GM19328 (cell line): ENCODE measurements at regions not wholly inside any gene's neighbourhood (a gene's known extent, or its start where the extent isn't known, plus 50 kb on each side); places are given as distances from the start of the nearest gene placed in this dataset.
"Not testable (repeated sequence)": the region's sequence is repeated elsewhere in the genome, so short reads cannot be mapped to it uniquely, and the experiment has no call there.

Experiments used
- ATAC-seq: cut with Tn5 transposase; IDR thresholded peaks from one replicate; pipeline ENCODE4 v1.9.1; 2021; ENCODE audit warnings: mild to moderate bottlenecking, moderate library complexity; ENCODE audit not compliant: unreplicated experiment

- no peak for ATAC-seq
Observed at GRCh38 chr12:131213896-131214442, 260.3 kb downstream of the ADGRD1 start.

DNA sequence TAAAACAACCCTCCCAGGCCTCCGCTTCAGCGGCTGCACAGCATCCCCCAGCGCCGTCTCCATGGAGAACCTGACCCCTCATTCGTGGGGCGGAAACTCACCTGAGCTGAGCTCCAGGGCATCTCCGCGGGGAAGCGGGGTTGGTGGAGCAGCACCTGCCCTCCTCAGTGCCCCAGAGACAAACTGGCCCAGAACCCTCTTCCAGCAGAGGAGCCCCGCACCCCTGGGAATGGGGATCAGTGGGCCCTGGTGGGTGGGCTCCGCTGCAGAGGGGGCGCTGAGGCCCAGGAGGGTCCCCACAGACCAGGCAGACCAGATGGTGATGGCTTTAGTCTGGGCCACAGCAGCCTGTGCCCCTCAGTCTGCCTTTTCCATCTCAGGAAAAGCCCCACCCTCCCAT, 261.2 kb downstream of the ADGRD1 start:
- not testable (repeated sequence) for ATAC-seq

- ATAC-seq = not testable (repeated sequence)
Observed at GRCh38 chr12:131216587-131216986, 262.9 kb downstream of the ADGRD1 start.

DNA sequence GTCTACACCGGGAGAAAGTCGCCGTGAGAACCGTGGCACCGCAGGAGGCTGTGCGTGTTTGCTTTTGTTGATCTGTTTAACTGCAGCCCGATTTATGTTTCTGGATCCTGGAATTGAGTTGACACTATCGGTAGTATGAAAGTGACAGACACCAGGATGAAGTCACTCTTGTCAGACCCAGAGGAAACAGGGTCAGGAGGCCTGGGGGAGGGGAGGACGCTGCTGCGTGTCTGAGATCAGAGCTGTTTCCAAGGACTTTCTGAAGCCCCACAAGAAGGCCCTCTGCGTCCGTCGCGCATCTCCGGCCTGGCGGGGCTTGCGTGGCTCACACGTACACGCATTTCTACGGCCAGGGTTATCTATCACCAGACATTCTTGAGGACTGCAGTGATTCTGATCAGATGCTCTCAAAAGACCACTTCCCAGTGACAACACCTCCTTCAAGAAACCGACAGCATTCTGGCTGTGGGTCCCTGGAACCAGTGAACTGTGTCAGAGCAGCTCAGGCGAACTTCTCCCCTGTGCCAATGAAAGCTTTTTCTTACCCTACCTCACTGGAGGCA, 263.4 kb downstream of the ADGRD1 start:
- no peak for ATAC-seq

DNA sequence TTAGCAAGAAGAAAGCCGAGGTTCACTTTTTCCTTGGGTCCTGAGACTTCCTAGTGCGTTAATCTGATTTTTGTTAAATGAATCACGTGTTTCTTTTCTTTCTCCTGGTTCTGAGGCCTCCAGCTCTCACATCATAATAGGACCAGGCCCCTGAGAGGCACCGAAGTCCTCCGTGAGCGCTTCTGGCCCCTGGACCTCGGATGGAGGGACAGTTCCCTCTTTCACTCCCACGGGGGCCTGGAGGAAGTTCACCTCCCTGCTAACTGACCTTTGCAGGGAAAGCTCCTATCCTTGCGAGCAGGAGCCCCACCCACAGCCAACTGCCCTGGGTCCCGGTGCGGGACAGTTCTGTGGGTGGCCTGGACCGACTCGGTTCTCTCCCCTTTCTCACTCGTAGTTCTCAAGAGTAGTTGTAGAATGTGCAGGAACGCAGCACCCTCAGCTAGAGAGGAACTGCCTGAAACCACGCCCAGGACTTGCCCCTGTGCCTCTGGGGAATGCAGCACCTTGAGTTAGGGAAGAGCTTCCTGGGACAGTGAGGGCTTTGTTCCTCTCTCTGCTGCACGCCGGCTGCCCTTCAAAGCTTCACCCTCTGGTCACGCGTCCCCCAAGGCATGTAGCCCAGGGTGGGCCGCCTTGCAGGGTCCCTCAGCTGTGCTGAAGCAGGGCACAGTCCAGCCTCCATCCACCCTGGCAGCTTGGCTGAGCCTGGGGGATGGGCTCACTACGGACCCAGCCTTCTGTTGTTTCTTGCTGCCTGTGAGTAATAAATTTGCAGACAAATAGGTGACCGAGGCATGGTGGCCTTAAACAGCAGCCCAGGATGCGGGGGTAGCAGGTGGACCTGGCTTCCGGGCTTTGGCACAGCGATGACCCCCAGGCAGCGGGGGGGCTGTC, 264.6 kb downstream of the ADGRD1 start:
- no peak for ATAC-seq

GRCh38 chr12:131218923-131219669, 265.4 kb downstream of the ADGRD1 start:
- no peak for ATAC-seq

- no peak for ATAC-seq
Observed at GRCh38 chr12:131219670-131220330, 266.1 kb downstream of the ADGRD1 start.

- ATAC-seq = no peak
Observed at GRCh38 chr12:131220331-131220685, 266.6 kb downstream of the ADGRD1 start.

GRCh38 chr12:131221061-131221956, 267.6 kb downstream of the ADGRD1 start:
- no peak for ATAC-seq

- ATAC-seq = no peak
Observed at GRCh38 chr12:131221957-131222328, 268.2 kb downstream of the ADGRD1 start.

DNA sequence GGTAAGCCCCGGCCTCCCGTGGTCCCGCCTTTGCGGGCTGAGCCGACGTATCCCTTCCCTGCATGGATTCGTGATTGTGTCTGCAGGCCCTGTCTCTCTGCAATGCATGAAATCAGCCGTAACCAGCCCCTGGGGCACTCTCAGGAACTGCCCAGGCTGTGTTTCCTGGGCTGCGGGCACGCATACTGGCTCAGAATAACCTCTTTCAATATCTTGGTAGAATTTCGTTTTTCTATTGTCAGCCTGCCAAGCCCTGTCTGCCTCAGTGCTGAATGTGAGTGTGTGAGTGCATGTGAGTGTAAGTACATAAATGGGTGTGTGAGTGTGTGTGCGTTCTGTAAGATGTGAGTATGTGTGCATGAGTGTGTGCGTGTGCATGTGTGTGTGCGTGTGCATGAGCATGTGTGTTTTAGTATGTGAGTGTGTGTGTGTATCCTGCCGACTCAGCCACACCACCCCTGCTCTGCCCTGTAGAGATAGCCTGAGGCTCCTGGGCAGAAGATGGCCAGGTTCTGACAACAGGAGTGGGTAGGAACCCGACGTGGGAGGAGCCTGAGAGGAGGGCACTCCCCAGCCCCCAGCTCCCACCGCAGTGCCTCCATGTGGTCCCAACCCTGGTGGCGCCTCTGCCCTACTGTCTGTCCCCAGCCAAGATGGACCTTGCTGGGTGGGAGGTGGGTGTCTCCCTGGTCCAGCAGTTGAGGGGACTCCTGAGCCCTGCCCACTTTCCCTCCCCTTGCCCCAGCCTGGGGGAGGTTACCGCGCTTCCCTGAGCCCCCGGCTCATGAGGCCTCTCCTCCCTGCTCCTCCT, 268.8 kb downstream of the ADGRD1 start:
- ATAC-seq = no peak

- no peak for ATAC-seq
Observed at GRCh38 chr12:131223171-131223761, 269.6 kb downstream of the ADGRD1 start.

- no peak for ATAC-seq
Observed at GRCh38 chr12:131223791-131224225, 270.1 kb downstream of the ADGRD1 start.

DNA sequence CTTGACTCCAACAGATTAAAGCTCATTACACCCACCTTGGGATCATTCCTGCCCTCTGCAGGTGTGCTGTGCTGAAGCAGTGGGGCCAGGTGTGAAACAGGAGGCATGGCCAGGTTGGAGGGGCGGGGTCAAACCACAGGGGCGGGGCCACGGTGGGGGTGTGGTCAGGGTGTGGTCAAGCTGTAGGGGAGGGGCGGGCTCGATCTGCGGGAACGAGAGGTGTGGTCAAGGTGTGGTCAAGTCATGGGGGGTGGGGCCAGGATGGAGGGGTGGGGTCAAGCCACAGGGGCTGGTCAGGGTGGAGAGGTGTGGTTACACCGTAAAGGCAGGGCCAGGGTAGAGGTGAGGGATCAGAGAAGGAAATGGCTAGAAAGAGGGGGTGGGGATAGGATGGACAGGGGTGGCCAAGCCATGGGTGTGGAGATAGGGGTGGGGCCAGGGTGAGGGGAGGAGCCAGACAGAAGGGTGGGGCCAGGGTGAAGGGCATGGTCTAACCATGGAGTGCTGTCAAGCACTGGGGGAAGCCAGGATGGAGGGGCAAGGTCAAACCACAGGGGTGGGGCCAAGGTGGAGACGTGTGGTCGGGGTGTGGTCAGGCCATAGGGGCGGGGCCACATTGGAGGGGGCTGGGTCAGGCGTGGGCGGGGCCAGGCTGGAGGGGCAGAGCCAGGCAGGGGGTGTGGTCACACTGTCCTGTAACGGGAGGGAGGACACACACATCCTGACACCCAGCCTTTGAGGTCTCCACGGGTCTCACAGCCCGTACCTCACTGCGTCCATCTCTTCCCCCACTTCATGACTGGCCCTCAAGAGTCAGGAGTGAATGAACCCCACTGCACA, 270.7 kb downstream of the ADGRD1 start:
- ATAC-seq = not testable (repeated sequence)

GRCh38 chr12:131225066-131225380, 271.3 kb downstream of the ADGRD1 start:
- ATAC-seq = not testable (repeated sequence)

DNA sequence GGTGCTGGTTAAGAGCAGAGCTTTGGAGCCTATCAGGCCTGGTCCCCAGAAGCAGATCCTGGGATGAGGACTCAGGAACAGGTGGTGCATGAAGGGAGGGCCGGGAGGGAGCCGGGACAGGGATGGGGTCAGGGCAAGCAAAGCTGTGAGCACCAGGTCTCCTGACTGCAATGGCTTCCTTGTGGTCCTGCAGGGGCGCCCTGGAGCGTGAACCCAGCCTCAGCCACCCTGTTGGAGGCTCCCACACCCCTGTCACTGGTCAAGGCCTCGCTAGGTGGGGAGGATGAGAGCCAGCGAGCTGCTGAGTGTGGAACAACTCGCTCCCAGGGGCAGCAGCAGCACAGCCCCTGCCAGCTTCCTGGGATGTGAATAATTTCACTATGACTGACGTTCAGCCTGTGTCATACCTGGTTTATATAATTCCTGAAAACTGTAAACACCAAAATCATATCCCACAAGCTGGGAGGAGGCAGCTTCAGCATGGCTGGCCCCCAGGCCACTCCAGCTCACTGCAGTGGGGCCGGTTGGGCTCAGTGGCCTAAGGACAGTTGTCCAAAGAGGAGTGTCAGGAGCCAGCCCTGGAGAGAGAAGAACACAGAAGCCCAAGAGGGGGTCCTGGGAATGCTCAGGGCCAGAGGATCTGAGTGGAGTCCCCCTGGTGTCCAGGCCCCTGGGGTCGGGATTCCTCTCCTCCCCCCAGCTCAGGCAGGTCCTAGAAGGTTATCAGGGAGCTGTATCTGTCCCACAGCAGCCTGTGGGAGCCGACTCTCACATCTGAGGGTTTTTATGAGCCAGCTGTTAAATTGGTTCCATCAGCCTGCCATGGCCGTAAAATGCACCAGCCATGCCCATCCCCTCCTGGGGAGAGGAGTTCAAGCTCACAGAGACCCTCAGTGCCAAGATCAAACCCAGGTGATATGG, 272.9 kb downstream of the ADGRD1 start:
- ATAC-seq = no peak

DNA sequence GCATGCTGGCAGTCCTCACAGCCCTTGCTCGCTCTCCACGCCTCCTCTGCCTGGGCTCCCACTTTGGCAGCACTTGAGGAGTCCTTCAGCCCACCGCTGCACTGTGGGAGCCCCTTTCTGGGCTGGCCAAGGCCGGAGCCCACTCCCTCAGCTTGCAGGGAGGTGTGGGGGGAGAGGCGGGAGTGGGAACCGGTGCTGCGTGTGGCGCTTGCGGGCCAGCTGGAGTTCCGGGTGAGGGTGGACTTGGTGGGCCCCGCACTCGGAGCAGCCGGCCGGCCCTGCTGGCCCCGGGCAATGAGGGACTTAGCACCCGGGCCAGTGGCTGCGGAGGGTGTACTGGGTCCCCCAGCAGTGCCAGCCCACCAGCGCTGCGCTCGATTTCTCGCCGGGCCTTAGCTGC, 273.9 kb downstream of the ADGRD1 start:
- ATAC-seq = not testable (repeated sequence)
